GM12872 (cell line): ENCODE measurements at regions not wholly inside any gene's neighbourhood (a gene's known extent, or its start where the extent isn't known, plus 50 kb on each side); places are given as distances from the start of the nearest gene placed in this dataset.

Experiments used
- TF ChIP-seq, protein P1 (sequence below): IDR thresholded peaks from 3 replicates; pipeline ENCODE4 v1.5.1; 2011; ENCODE audit warnings: low read depth, mild to moderate bottlenecking, low read length, moderate library complexity; ENCODE audit not compliant: insufficient read depth

DNA sequence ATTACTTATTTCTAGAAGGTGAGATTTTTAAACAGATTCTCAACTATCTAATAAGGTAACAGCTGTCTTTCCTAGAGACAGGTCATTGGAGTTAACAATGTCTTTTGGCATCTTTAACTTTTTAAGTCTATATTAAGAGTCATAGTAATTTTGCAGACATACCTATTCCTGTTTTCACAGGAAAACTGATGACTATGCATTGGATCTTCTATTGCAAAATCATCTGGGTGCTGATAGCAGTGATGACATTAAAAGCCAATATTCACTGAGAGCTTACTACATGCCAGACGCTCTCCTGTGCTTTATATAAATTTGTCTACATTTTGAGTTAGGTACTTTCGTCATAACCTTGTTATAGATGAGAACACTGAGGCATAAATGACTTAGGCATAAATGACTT, 462.4 kb upstream of the MARCKS start:
- TF ChIP-seq, protein P1, sequence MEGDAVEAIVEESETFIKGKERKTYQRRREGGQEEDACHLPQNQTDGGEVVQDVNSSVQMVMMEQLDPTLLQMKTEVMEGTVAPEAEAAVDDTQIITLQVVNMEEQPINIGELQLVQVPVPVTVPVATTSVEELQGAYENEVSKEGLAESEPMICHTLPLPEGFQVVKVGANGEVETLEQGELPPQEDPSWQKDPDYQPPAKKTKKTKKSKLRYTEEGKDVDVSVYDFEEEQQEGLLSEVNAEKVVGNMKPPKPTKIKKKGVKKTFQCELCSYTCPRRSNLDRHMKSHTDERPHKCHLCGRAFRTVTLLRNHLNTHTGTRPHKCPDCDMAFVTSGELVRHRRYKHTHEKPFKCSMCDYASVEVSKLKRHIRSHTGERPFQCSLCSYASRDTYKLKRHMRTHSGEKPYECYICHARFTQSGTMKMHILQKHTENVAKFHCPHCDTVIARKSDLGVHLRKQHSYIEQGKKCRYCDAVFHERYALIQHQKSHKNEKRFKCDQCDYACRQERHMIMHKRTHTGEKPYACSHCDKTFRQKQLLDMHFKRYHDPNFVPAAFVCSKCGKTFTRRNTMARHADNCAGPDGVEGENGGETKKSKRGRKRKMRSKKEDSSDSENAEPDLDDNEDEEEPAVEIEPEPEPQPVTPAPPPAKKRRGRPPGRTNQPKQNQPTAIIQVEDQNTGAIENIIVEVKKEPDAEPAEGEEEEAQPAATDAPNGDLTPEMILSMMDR, result no peak

DNA sequence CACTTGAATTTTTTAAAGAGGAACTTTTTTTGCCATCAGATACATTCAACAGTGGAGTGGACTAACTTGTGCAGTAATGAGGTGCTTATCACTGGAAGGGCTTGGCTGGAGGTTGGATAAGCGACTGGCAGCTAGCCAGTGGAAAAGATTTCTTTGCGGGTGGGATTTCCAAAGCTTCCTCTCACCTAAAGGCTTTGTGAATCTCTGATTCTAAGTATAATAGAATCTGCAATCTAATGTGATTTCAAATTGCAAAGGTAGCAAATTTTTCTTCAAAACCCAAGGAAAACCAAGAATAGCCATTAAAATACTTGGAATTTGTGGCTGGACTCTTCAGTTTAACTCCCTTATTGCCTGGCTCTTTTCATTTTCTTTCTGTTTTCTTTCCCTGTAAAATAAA, 460.4 kb upstream of the MARCKS start:
- TF ChIP-seq, protein P1, result no peak

DNA sequence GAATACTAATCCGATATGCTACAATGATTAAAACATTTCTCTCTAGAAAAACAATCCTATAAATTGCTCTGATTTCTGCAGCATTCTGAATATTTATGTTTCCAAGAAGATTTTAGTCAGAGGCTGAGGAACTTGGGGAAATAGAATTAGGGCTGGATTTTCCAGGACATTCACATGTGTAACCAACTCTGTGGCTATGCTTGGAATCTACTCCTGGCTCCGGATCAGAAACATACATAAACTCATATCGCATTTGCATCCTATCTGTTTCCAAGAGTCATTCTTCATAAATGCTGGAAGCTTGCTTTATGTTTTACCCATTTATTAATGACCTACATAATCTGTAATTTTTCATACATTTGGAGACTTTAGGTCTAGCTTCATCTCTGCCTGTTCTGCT, 459.9 kb upstream of the MARCKS start:
- TF ChIP-seq, protein P1, result no peak

DNA sequence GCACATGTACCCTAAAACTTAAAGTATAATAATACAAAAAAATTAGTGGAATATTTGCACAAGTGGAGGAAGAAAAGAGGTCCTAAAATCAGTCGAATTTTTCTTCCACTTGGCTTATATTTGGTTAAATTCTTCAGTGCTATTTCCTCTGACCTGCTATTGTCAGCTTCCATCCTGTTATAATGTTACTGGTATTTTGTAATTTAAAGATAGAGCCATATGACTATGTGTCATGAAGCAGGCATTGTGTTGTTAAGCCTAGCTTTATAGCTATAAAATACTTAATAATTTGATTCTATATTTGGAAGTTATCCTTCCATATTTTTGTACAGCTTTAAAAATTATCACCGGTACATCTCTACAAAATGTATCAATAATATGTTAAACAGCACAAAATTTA, 455.9 kb upstream of the MARCKS start:
- TF ChIP-seq, protein P1, result no peak

DNA sequence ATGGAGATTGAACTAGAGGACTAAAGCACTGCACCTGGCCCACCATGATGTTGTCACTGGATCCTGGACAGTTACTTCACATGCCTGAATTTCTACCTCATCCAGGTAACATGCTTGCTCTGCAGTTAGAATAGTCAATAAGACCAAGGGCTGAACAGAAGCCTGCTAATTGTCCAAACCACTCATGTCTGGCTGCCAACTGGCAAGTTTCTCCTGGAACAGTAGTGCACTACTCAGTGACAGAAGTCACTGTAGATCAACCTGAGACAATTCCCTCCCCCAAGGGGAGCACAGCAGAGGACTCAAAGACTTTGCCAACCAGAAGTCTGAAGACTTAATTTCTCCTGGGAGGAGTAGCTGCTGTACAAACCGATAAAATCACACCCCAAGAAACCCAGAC, 454.6 kb upstream of the MARCKS start:
- TF ChIP-seq, protein P1, result no peak

DNA sequence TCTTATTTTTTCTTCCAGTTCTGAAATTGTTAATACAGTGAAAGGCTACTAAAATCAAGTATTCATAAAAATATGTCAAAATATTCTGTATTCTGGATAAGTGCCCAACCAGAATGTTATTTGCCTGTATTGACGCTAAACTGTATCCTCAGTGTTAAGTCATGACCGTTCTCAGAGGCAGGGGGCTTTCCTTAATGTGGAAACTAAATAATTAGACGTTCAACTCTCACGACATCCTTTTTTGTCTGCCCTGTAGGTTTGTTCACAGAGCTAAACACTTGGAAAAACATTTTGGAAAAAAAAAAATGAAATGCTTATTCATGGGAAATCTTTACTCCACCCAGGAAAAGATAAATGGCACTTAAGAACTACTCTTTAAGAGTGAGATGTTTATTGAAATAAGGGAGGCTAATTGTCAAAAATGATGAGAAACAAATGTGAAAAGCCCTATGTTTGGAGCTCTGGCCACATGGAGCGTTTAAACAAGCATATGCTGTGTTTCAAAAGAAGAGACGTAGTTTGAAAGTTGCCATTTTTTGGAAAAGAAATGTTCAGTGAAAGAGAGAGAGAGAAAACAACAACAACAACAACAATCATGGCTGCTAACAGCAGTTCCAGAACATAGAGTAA, 453.1 kb upstream of the MARCKS start:
- TF ChIP-seq, protein P1, result no peak

DNA sequence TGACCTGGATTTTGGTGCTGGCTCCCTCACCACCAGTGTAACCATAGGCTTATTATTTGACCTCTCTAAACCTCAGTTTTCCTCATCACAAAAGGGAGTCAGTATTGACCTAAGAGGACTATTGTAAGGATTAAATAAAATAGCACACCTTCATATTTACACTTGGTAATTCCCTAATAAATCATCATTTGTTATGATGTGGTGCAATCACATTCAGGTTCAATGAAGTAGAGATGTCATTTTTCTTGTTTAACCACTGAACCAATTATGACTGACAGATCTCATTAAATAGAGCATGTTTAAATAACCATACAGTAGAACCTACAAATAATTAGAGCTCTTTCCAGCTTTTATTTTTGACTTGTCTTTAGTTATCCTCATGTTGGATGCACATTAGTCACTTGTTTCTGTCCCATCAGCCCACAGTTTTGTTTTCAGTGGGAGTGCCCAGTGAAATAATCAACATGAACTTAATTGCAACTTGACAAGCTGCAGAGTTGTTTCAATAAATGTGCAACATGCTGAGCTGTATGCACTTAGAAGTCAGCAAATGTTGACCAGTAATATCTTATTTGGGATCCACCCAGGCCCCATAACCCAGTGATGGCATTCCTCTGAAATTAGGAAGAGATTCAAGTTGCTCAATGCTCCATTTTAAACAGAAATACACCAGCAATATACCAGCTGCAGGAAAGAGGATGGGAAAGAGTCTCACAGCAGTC, 451.7 kb upstream of the MARCKS start:
- TF ChIP-seq, protein P1, result no peak
